ENCODE measurements at regions not wholly inside any gene's neighbourhood (a gene's known extent, or its start where the extent isn't known, plus 50 kb on each side); places are given as distances from the start of the nearest gene placed in this dataset.

- in situ Hi-C loops (cut with HindIII; ENCODE audit: low sequenced_read_pairs): no loop called here
- no peak for DNase-seq (ENCODE audit: low spot score)
Observed at GRCh38 chr13:105089858-105090643, 1445.4 kb downstream of the EFNB2 start.

- no peak for DNase-seq (ENCODE audit: low spot score)
- in situ Hi-C loops (cut with HindIII; ENCODE audit: low sequenced_read_pairs): no loop called here
Observed at GRCh38 chr13:105087945-105088344, 1447.5 kb downstream of the EFNB2 start.

DNA sequence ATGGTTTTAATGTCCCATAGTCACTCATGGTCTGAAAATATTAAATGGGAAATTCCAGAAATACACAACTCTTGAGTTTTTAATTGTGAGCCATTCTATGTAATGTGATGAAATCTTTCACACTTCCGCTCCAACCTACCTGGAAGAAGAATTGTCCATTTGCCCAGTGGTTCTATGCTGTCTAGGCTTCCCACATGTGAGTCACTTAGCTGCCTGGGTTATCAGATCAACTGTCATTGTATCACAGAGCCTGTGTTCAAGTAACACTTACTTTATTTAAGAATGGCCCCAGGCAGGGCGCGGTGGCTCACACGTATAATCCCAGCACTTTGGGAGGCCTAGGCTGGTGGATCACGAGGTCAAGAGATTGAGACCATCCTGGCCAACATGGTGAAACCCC, 1450.5 kb downstream of the EFNB2 start:
- DNase-seq (ENCODE audit: low spot score): no peak
- in situ Hi-C loops (cut with HindIII; ENCODE audit: low sequenced_read_pairs): no loop called here

DNA sequence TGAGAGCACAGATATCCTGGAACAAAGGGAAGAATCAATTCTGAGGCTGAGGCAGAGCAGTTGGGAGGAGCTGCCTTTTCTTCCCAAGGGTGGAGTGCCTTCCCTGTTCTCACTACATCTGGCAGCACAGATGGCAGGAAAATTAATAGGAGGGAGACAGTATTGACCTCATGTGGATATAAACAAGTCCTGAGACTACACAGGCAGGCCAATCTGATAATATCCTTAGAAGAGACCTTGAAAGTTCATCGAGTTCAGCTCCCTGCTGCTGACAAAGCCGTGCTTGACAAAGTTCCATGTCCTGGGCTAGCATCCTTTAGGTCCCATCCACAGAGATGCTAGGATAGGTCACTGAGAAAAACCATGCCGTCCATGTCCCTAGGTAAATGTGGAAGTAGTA, 1451.5 kb downstream of the EFNB2 start:
- in situ Hi-C loops (cut with HindIII; ENCODE audit: low sequenced_read_pairs): no loop called here
- peak; percentile 2 for DNase-seq (ENCODE audit: low spot score)

GRCh38 chr13:105074755-105075154, 1460.7 kb downstream of the EFNB2 start:
- DNase-seq (ENCODE audit: low spot score): no peak
- in situ Hi-C loops (cut with HindIII; ENCODE audit: low sequenced_read_pairs): no loop called here

GRCh38 chr13:105073041-105073440, 1462.4 kb downstream of the EFNB2 start:
- in situ Hi-C loops (cut with HindIII; ENCODE audit: low sequenced_read_pairs): no loop called here
- DNase-seq (ENCODE audit: low spot score): no peak

DNA sequence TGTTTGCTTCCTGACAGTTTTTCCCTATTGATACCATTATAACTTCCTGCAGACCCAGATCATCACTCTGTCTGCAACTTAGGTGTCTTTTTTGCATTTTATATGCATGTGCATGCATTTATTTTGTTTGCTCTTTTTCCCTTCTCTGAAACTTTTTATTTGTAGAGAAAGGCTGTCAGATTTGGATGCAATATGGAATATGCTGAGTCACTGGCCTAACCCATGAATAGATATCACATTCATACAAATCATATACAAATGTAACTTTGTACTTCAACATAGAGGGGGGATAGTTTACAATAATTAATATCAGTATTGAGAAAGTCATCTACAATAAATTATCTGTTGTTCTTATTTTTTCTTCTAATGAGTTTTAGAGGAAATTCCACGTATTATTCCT, 1465.0 kb downstream of the EFNB2 start:
- in situ Hi-C loops (cut with HindIII; ENCODE audit: low sequenced_read_pairs): no loop called here
- DNase-seq (ENCODE audit: low spot score): no peak

DNA sequence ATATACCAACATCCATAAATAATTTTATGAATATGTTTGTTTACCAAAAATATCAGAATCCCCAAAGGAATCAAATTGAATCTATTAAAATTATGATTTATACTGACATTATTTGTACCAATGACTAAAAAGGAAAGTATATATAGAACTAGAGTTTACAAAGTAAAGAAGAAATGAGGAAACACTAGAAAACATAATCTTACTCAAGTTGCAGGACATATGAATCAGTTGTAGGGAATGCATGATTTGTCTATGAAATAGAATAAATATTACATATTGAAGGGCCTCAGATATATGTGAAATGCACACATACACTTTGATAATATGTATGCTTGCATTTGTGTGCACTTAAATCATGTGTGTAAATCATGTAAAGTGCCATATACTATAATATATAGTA, 1466.4 kb downstream of the EFNB2 start:
- no peak for DNase-seq (ENCODE audit: low spot score)
- in situ Hi-C loops (cut with HindIII; ENCODE audit: low sequenced_read_pairs): no loop called here

GRCh38 chr13:105063676-105064075, 1471.8 kb downstream of the EFNB2 start:
- DNase-seq (ENCODE audit: low spot score): no peak
- in situ Hi-C loops (cut with HindIII; ENCODE audit: low sequenced_read_pairs): no loop called here

- DNase-seq (ENCODE audit: low spot score): no peak
Observed at GRCh38 chr13:105059786-105060185, 1475.7 kb downstream of the EFNB2 start.

GRCh38 chr13:105058517-105058916, 1476.9 kb downstream of the EFNB2 start:
- DNase-seq (ENCODE audit: low spot score): no peak
- in situ Hi-C loops (cut with HindIII; ENCODE audit: low sequenced_read_pairs): no loop called here

More at GRCh38 chr13:105059786-105060185, 1475.7 kb downstream of the EFNB2 start:
- in situ Hi-C loops (cut with HindIII; ENCODE audit: low sequenced_read_pairs): no loop called here

- DNase-seq (ENCODE audit: low spot score): no peak
- in situ Hi-C loops (cut with HindIII; ENCODE audit: low sequenced_read_pairs): no loop called here
Observed at GRCh38 chr13:105052711-105053110, 1482.8 kb downstream of the EFNB2 start.

DNA sequence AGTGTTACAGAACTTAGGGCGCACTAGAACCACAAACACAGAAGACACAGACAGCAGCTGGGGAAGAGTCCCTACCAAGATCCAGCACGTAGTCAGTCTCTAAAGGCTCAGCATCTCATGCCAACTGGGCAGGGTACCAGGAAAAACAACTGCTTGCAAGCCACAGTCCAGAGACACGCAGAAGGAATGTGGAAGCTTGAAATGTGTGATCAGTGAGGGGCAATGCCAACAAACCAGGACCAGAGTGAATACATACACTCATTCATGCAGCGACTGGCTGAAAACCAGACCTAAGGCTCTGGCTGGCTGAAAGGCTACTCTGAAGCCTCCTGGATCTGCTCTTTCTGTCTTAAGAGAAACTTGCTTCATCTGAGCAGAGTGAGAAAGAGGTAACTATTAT, 1484.8 kb downstream of the EFNB2 start:
- DNase-seq (ENCODE audit: low spot score): no peak
- in situ Hi-C loops (cut with HindIII; ENCODE audit: low sequenced_read_pairs): no loop called here

- in situ Hi-C loops (cut with HindIII; ENCODE audit: low sequenced_read_pairs): no loop called here
- no peak for DNase-seq (ENCODE audit: low spot score)
Observed at GRCh38 chr13:105048677-105049076, 1486.8 kb downstream of the EFNB2 start.

DNA sequence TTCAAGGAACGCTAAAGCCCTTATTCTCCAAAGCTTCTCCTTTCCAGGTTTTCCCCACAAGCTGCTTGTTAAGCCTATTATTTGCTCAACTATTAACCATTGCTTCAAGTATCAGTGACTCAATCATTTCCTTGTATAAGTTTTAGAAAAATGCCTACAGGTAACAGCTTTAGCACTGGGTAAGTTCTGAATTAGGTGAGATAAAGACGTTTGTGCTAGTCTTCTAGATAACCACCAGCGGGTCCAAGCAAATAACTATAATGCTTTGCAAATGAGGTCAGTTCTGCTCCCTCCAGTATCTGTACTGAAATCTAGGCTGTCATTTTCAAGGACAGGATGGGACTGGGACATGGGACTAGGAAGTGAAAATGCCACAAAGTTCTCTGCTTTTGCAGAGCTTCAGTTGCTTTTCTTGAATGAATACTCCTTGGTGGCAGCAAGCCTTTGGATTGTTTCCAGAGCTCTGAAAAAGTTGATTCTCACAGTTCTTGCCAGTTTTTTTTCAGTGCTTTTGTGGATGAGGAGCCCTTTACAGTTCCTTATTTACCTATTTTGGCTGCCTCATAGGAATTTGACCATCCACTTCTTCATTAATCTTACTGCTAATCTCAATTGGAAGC, 1487.7 kb downstream of the EFNB2 start:
- no peak for DNase-seq (ENCODE audit: low spot score)
- in situ Hi-C loops (cut with HindIII; ENCODE audit: low sequenced_read_pairs): no loop called here

DNA sequence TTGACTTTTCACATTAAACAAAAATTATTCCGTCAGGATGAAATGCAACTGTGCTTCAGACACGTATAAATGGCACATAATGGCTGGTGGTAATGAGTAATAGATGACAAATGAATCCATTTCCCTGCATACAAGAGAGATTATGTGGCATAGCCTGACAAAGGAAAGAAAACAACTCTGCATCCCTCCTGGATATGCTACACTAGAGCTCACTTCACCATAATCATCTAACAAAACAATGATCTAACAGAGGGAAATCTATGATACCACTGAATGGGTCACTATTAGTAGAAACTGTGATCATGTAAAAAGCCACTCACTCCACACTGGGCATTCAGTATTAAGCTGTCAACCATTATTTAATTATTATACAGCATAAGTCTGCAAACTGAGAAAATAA, 1498.4 kb downstream of the EFNB2 start:
- no peak for DNase-seq (ENCODE audit: low spot score)

DNA sequence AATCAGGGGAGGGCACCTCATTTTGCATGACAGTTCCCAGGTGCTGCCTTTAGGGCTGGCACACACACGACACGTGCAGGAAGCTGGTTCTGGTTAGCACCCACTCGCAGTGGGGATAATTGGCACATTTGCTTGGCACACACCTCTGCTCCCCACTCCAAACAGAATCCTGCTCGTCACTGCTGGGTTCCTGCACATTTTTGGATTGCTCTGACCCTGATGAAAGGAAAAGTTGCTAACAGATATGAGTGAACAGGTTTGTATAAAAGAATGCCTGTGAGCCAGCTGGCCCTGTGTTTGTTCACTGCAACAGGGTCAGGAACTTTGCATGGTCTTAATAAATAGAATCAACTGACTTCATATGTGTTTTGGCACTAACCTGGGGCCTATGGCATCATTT, 1500.4 kb downstream of the EFNB2 start:
- DNase-seq (ENCODE audit: low spot score): peak; percentile 50
- in situ Hi-C loops (cut with HindIII; ENCODE audit: low sequenced_read_pairs): no loop called here

More for the DNA sequence above, 1498.4 kb downstream of the EFNB2 start:
- in situ Hi-C loops (cut with HindIII; ENCODE audit: low sequenced_read_pairs): no loop called here

DNA sequence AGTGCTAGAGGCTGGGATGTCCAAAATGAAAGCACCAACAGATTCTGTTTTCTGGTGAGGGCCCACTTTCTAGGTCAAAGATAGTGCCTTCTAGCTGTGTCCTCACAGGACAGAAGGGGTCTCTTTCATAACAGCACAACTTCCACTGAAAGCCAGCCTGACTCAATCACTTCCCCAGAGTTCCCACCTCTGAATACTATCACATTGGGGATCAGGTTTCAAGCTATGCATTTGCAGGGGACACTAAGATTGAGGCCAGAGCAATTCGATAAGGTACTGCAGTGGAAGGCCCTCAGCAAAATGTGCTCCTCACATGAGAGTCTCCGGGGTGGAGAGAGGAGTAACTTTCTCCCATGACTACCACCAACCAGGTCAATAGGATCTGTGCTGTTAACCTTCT, 1501.5 kb downstream of the EFNB2 start:
- in situ Hi-C loops (cut with HindIII; ENCODE audit: low sequenced_read_pairs): no loop called here
- DNase-seq (ENCODE audit: low spot score): no peak

GRCh38 chr13:105031306-105031705, 1504.2 kb downstream of the EFNB2 start:
- in situ Hi-C loops (cut with HindIII; ENCODE audit: low sequenced_read_pairs): no loop called here
- DNase-seq (ENCODE audit: low spot score): peak; percentile 93

DNA sequence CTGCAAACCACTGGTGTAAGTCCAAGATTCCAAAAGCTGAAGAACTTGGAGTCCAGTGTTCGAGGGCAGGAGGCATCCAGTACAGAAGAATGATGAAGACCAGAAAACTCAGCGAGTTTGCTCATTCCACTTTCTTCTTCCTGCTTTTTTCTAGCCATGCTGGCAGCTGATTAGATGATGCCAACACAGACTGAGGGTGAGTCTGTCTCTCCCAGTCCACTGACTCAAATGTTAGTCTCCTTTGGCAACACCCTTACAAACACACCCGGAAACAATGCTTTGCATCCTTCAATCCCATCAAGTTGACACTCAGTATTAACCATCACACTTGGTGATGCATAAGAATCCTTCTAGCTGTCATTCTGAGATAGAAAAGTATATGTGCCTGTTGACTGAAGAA, 1504.6 kb downstream of the EFNB2 start:
- in situ Hi-C loops (cut with HindIII; ENCODE audit: low sequenced_read_pairs): no loop called here
- peak; percentile 74 for DNase-seq (ENCODE audit: low spot score)

DNA sequence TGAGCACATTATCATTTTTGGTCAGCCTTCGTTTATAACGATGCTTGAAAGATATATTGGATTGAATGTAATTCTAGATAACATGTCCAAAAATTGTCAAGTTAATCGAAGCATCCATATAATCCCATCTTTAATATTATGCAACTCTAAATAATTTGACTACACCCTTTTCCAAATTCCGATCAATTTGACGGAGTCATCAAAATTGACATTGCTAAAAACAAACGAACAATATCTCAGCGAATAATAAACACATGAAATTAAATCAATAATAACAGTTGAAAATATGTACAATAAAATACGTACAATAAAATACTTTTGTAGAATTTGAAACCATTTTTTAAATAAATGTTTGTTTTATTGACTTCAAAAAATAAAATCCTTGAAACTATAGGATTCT, 1516.4 kb downstream of the EFNB2 start:
- in situ Hi-C loops (cut with HindIII; ENCODE audit: low sequenced_read_pairs): no loop called here
- no peak for DNase-seq (ENCODE audit: low spot score)
